GM19463 (cell line): ENCODE measurements at regions not wholly inside any gene's neighbourhood (a gene's known extent, or its start where the extent isn't known, plus 50 kb on each side); places are given as distances from the start of the nearest gene placed in this dataset.

ENCODE experiments used
- ATAC-seq: cut with Tn5 transposase; IDR thresholded peaks from one replicate; pipeline ENCODE4 v1.9.1; 2021; ENCODE audit warnings: mild to moderate bottlenecking, moderate library complexity; ENCODE audit not compliant: unreplicated experiment

- no peak for ATAC-seq
Measured at GRCh38 chr3:171955598-171955997, 83.8 kb upstream of the FNDC3B start.

GRCh38 chr3:171956181-171956683 lies 83.1 kb upstream of the FNDC3B start:
- no peak for ATAC-seq

GRCh38 chr3:171956705-171957104 lies 82.7 kb upstream of the FNDC3B start:
- ATAC-seq, result no peak

- no peak for ATAC-seq
Measured at GRCh38 chr3:171959532-171960089, 79.8 kb upstream of the FNDC3B start.

- ATAC-seq, result no peak
Measured at GRCh38 chr3:171960159-171960558, 79.2 kb upstream of the FNDC3B start.

- ATAC-seq, result no peak
Measured at GRCh38 chr3:171962137-171962720, 77.1 kb upstream of the FNDC3B start.

- no peak for ATAC-seq
Measured at GRCh38 chr3:171963546-171963945, 75.8 kb upstream of the FNDC3B start.

GRCh38 chr3:171965067-171965712 lies 74.2 kb upstream of the FNDC3B start:
- ATAC-seq, result no peak

- no peak for ATAC-seq
Measured at GRCh38 chr3:171966533-171967136, 72.7 kb upstream of the FNDC3B start.

- ATAC-seq, result peak; percentile 39
Measured at GRCh38 chr3:171967137-171967783, 72.1 kb upstream of the FNDC3B start.

GRCh38 chr3:171967932-171968678 lies 71.3 kb upstream of the FNDC3B start:
- no peak for ATAC-seq

- no peak for ATAC-seq
Measured at GRCh38 chr3:171970301-171970788, 69.0 kb upstream of the FNDC3B start.

- ATAC-seq, result no peak
Measured at GRCh38 chr3:171971919-171972514, 67.4 kb upstream of the FNDC3B start.

GRCh38 chr3:171972871-171973348 lies 66.5 kb upstream of the FNDC3B start:
- ATAC-seq, result no peak

- no peak for ATAC-seq
Measured at GRCh38 chr3:171974986-171975837, 64.2 kb upstream of the FNDC3B start.

GRCh38 chr3:171976526-171976925 lies 62.9 kb upstream of the FNDC3B start:
- no peak for ATAC-seq

GRCh38 chr3:171977441-171977840 lies 61.9 kb upstream of the FNDC3B start:
- no peak for ATAC-seq

- ATAC-seq, result no peak
Measured at GRCh38 chr3:171977860-171978259, 61.5 kb upstream of the FNDC3B start.

- no peak for ATAC-seq
Measured at GRCh38 chr3:171978390-171978789, 61.0 kb upstream of the FNDC3B start.
